Epithelial cell of proximal tubule (primary cell): ENCODE measurements at regions not wholly inside any gene's neighbourhood (a gene's known extent, or its start where the extent isn't known, plus 50 kb on each side); places are given as distances from the start of the nearest gene placed in this dataset.

Experiments
- DNase-seq: peaks from one replicate; pipeline ENCODE4 v3.0.0-alpha.2; 2011; ENCODE audit warnings: low read depth
- H3K4me3 ChIP-seq: 2 replicates; pipeline ENCODE4 v1.5.1; 2011; ENCODE audit warnings: low read depth, mild to moderate bottlenecking, low read length
- TF ChIP-seq, protein P1 (sequence below): conservative IDR thresholded peaks from 2 replicates; pipeline ENCODE4 v1.5.1; 2012; ENCODE audit warnings: low read depth, mild to moderate bottlenecking, low read length

DNA sequence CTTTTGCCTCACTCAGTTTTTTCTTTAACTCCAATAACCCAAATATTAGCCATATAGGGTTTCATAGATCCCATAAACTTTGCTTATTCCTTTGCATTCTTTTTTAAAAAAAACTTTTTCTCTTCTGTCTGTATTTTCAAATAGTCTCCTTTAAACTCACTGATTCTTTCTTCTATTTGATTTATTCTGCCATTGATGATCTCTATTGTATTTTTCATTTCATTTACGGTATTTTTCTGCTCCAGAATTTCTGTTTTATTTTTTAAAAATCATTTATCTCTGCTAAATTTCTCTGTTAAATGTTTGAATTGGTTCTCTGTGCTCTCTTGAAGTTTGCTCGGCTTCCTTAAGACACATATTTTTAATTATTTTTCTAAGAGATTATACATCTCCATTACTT, 573.3 kb upstream of the MAN1A1 start:
- DNase-seq, result no peak
- TF ChIP-seq, protein P1, sequence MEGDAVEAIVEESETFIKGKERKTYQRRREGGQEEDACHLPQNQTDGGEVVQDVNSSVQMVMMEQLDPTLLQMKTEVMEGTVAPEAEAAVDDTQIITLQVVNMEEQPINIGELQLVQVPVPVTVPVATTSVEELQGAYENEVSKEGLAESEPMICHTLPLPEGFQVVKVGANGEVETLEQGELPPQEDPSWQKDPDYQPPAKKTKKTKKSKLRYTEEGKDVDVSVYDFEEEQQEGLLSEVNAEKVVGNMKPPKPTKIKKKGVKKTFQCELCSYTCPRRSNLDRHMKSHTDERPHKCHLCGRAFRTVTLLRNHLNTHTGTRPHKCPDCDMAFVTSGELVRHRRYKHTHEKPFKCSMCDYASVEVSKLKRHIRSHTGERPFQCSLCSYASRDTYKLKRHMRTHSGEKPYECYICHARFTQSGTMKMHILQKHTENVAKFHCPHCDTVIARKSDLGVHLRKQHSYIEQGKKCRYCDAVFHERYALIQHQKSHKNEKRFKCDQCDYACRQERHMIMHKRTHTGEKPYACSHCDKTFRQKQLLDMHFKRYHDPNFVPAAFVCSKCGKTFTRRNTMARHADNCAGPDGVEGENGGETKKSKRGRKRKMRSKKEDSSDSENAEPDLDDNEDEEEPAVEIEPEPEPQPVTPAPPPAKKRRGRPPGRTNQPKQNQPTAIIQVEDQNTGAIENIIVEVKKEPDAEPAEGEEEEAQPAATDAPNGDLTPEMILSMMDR, result no peak
- H3K4me3 ChIP-seq, result no peak overlapping the region

DNA sequence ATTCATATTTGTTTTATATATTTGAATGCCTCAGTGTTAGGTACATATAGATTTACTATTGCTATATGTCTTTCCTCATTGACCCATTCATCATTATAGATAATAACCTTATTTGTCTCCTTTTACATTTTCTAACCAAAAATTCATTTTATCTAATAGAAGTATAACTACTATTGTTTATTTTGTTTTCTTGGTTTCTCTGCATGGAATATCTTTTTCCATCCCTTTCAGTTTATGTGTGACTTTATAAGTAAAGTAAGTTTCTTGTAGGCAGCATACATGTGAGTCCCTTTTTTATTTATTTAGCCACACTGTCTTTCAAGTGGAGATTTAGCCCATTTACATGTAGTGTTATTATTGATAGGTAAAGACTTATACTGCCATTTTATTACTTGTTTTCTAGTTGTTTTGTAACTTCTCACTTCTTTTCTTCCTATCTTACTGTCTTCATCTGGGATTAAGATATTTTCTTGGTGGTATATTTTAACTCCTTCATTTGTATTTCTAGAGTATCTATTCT, 572.0 kb upstream of the MAN1A1 start:
- no peak overlapping the region for H3K4me3 ChIP-seq
- DNase-seq, result no peak
- TF ChIP-seq, protein P1, result no peak

DNA sequence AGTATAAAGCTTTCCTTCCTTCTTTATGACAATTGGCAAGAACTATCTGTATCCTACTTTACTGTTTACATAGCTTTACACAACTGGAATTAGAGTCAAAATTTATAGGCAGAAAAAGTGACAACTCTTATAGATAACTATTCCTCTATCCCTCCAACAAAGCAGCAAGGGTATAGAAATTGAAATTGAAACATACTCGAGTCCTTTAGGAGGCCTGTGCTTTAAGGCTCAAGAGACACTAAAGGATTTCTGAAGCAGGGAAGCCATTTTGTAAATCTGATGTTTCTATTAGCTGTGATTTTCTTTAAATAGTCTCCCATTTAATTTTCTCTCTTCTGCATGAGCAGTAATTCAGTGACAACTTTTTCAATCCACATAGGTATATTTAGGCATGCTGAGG, 567.6 kb upstream of the MAN1A1 start:
- TF ChIP-seq, protein P1, result no peak
- H3K4me3 ChIP-seq, result no peak overlapping the region
- DNase-seq, result no peak

DNA sequence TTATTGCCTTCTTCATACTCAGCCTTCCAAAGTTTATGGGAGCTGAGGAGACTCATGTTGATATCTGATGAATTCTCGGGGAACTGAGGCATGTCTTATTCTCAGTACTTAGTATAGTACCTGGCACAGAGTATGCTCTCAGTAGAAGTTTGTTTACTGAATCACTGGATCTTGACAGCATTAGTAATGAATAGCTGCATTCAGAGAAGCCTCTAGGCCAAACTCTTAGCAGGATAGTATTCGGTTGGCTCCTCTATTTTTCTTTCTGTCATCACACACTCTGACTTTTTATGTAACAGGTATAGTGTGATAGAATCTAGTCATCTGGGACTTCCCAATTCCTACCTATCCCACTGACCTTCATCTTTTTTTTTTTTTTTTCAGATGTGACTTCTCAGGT, 566.4 kb upstream of the MAN1A1 start:
- no peak for DNase-seq
- no peak overlapping the region for H3K4me3 ChIP-seq
- TF ChIP-seq, protein P1, result no peak

DNA sequence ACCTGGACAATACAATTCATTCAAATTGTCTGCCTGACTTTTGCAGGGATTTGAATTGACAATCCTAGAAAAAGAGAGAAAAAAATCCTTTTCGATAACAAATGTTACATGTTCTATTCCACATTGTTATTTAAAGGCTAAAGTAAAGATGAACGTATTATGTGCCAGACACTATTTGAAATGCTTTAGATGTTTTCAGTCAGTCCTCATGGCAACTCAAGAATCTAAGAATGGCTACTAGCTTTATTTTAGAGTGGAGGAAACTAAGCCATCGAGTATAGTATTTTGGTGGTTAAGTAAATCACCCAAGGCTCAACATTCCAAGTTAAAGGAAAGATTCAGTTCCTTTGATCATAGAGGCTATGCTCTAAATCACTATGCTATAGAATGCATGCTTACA, 558.6 kb upstream of the MAN1A1 start:
- no peak overlapping the region for H3K4me3 ChIP-seq
- DNase-seq, result no peak
- TF ChIP-seq, protein P1, result no peak

DNA sequence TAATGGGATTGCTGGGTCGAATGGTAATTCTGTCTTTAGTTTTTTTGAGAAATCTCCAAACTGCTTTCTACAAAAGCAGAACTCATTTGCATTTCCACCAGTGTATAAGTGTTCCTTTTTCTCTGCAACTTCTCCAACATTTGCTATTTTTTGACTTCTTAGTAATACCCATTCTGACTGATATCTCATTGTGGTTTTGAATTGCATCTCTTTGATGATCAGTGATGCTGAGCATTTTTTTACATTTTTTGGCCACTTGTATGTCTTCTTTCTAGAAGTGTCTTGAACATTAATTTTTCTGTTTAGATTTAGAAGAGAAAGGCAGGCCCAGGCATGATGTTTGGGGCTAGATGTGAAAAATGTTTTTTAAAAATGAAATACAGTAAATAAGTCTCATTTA, 553.1 kb upstream of the MAN1A1 start:
- no peak for DNase-seq
- TF ChIP-seq, protein P1, result no peak
- no peak overlapping the region for H3K4me3 ChIP-seq

DNA sequence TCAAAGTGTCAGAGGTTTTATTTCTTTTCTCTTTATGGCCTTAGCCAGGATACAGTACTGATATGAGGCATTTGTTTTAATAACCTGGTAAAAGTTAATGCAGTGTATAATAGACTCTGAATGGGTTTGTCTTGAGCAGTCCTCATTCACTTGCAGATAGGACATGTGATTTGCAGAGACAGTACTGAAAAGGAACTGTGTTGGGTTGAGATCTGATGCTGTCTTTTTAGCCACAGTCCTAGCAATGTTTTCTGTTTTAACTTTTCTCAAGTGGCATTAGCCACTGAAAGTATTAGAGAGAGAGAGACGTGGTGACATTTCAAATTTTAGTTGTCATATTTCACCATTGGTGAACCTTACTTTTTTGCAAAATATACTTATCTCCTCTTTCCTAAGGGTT, 547.2 kb upstream of the MAN1A1 start:
- no peak overlapping the region for H3K4me3 ChIP-seq
- DNase-seq, result no peak
- TF ChIP-seq, protein P1, result no peak
